ENCODE measurements at regions not wholly inside any gene's neighbourhood (a gene's known extent, or its start where the extent isn't known, plus 50 kb on each side); places are given as distances from the start of the nearest gene placed in this dataset.

DNA sequence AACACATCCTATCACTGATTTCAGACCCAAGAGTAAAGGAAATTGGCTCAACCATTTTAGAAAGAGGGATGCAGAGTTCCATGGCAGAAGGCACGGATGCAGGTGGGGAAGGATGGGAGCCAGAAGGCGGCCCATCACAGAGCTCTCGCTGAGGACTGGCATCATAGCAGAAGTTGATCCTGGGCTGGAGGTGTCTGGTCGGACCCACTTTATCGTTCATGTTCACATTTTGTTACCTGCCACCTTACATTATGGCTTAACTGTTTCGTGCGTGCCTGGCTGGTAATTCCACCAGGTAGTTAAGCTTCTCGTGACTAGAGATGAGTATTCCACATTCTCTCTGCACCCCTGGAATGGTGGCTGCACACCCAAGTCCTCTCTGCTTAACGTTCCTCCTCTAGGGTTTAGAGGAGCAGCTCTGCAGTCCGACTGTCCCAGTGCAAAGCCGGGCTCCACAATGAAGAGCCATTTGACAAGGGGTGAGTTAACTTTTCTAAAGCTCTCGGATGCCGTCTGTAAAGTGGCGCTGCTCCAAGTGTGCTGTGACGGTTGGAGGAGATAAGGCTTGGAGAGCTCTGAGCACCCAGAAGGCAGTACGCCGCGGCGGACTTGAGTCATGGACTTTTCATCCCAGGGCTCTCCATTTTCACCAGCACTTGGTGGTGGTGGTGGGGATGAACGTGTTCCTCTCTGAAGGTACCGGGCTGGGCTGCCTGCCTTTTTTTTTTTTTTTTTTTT is 157.1 kb upstream of the SHH start:
- TF ChIP-seq, protein P1, sequence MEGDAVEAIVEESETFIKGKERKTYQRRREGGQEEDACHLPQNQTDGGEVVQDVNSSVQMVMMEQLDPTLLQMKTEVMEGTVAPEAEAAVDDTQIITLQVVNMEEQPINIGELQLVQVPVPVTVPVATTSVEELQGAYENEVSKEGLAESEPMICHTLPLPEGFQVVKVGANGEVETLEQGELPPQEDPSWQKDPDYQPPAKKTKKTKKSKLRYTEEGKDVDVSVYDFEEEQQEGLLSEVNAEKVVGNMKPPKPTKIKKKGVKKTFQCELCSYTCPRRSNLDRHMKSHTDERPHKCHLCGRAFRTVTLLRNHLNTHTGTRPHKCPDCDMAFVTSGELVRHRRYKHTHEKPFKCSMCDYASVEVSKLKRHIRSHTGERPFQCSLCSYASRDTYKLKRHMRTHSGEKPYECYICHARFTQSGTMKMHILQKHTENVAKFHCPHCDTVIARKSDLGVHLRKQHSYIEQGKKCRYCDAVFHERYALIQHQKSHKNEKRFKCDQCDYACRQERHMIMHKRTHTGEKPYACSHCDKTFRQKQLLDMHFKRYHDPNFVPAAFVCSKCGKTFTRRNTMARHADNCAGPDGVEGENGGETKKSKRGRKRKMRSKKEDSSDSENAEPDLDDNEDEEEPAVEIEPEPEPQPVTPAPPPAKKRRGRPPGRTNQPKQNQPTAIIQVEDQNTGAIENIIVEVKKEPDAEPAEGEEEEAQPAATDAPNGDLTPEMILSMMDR (conservative IDR thresholded peaks at IDR 0.05), result no peak
- H3K36me3 Mint-ChIP-seq (ENCODE audit: low read depth), result no peaks in the 10 kb centered on the region
- H3K4me3 Mint-ChIP-seq, result no peak overlapping the region
- no peak overlapping the region for H3K27ac Mint-ChIP-seq (ENCODE audit: unreplicated experiment)
- DNase-seq (ENCODE audit: low read depth, low spot score), result no peak
- peaks cover 4% of the 10 kb centered on the region for H3K4me1 Mint-ChIP-seq
- peaks cover 3% of the 10 kb centered on the region for H3K9me3 Mint-ChIP-seq
- H3K27me3 Mint-ChIP-seq (ENCODE audit: low read depth), result peaks cover 5% of the 10 kb centered on the region

DNA sequence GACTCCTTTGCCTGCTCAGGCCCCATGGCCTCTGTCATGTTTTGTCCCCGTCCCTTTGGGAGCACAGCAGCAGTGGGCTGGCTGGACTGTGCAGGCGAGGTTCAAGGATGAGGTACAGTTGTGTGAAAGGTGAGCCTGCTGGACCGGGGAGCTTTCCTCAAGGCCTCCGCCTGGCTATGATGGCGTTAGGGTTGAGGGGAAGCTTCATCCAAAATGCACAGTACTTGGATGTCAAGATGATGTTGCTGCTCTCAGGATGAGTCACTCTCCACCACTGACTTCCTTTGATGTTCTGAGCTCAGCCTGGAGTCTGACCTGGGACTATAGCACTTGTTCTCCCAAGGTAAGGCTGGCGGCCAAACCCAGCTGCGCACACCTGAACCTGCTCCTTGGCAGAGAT is 152.7 kb upstream of the SHH start:
- TF ChIP-seq, protein P1 (conservative IDR thresholded peaks at IDR 0.05), result no peak
- peaks cover 5% of the 10 kb centered on the region for H3K27me3 Mint-ChIP-seq (ENCODE audit: low read depth)
- no peak for DNase-seq (ENCODE audit: low read depth, low spot score)
- no peaks in the 10 kb centered on the region for H3K4me1 Mint-ChIP-seq
- peaks cover 3% of the 10 kb centered on the region for H3K9me3 Mint-ChIP-seq
- H3K36me3 Mint-ChIP-seq (ENCODE audit: low read depth), result no peaks in the 10 kb centered on the region
- H3K4me3 Mint-ChIP-seq, result no peak overlapping the region
- H3K27ac Mint-ChIP-seq (ENCODE audit: unreplicated experiment), result no peak overlapping the region

DNA sequence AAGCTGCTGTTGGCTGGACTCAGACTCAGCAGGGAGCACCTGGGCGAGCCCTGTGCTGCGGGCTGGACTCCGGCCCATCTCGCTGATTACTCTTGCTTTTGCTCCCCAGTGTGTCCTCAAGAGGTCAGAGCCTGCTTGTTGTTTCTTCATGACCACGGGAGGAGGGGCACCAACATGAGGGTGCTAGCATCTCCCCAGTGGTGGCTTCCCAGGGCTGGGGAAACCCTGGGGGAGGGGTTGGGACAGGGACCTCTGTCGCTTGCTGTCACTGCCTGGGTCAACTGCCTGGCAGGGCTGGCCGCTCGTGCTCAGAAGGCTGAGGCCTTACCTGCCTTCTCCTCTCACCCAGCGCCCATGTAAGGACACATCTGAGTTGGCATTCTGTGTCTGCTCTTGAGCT is 152.3 kb upstream of the SHH start:
- DNase-seq (ENCODE audit: low read depth, low spot score), result no peak
- no peak overlapping the region for H3K27ac Mint-ChIP-seq (ENCODE audit: unreplicated experiment)
- H3K4me3 Mint-ChIP-seq, result no peak overlapping the region
- peaks cover 3% of the 10 kb centered on the region for H3K9me3 Mint-ChIP-seq
- H3K27me3 Mint-ChIP-seq (ENCODE audit: low read depth), result peaks cover 5% of the 10 kb centered on the region
- H3K36me3 Mint-ChIP-seq (ENCODE audit: low read depth), result no peaks in the 10 kb centered on the region
- H3K4me1 Mint-ChIP-seq, result no peaks in the 10 kb centered on the region
- TF ChIP-seq, protein P1 (conservative IDR thresholded peaks at IDR 0.05), result no peak

DNA sequence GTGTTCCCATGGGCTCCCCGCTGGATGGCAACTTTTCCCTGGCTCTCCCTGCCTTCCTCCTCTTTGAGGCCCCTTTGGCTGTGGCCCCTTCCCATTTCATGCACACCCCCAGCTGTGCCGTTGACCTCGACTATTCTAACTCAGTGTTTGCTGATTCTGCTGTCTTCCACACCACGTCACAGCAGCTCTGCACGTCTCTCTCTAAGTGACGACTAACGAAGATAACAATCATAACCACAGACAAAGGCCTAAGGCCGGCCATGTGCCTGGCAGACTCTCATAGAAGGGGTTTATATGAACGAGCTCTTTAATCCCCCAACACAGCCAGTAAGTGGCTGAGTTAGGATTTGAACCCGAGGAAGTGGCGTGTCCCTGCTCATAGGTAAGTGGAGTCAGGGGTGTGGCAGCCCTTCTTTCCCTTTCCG is 151.5 kb upstream of the SHH start:
- Mint-ChIP-seq H3K27ac (ENCODE audit: unreplicated experiment) (no peak overlapping the region), H3K4me1 (no peaks in the 10 kb centered on the region), H3K36me3 (ENCODE audit: low read depth) (no peaks in the 10 kb centered on the region), H3K27me3 (ENCODE audit: low read depth) (peaks cover 5% of the 10 kb centered on the region), H3K9me3 (peaks cover 3% of the 10 kb centered on the region), H3K4me3 (no peak overlapping the region)
- TF ChIP-seq, protein P1 (conservative IDR thresholded peaks at IDR 0.05), result no peak
- no peak for DNase-seq (ENCODE audit: low read depth, low spot score)

DNA sequence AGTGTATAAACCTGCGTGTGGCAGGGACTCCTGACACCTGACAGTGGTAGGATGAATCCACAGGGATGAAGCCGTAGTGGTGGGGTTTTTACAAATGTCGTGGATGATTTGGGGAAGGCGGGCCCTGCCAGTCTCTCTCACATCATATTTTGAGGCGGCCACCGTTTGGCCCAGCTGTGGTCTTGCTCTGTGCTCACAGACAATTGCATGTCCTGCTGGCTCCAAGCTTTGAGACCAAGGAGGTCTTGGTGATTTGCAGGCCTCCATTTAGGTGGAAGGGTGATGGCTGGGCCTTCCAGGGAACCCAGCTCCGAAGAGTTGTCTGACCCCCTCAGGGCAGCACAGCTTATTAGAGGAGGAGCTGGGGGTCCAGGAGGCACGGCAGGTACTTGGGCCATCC is 151.1 kb upstream of the SHH start:
- Mint-ChIP-seq H3K4me1 (no peaks in the 10 kb centered on the region), H3K27me3 (ENCODE audit: low read depth) (peaks cover 5% of the 10 kb centered on the region), H3K9me3 (peaks cover 3% of the 10 kb centered on the region), H3K4me3 (no peak overlapping the region), H3K27ac (ENCODE audit: unreplicated experiment) (no peak overlapping the region), H3K36me3 (ENCODE audit: low read depth) (no peaks in the 10 kb centered on the region)
- DNase-seq (ENCODE audit: low read depth, low spot score), result no peak
- TF ChIP-seq, protein P1 (conservative IDR thresholded peaks at IDR 0.05), result no peak
